ENCODE measurements at regions not wholly inside any gene's neighbourhood (a gene's known extent, or its start where the extent isn't known, plus 50 kb on each side); places are given as distances from the start of the nearest gene placed in this dataset.
"Not testable (repeated sequence)": the region's sequence is repeated elsewhere in the genome, so short reads cannot be mapped to it uniquely, and the experiment has no call there.

GRCh38 chr20:22529150-22530019 lies 55.0 kb downstream of the FOXA2 start:
- Mint-ChIP-seq H3K4me1 (ENCODE audit: low read depth) (no peaks in the 10 kb centered on the region), H3K9me3 (peaks cover 4% of the 10 kb centered on the region), H3K27me3 (ENCODE audit: low read depth) (no peaks in the 10 kb centered on the region), H3K4me3 (no peak overlapping the region), H3K36me3 (ENCODE audit: insufficient read depth) (no peaks in the 10 kb centered on the region)
- no peak for DNase-seq
- ATAC-seq, result no peak

- no peak for DNase-seq
- Mint-ChIP-seq H3K4me3 (no peak overlapping the region), H3K9me3 (peaks cover 4% of the 10 kb centered on the region), H3K27me3 (ENCODE audit: low read depth) (no peaks in the 10 kb centered on the region), H3K36me3 (ENCODE audit: insufficient read depth) (no peaks in the 10 kb centered on the region), H3K4me1 (ENCODE audit: low read depth) (no peaks in the 10 kb centered on the region)
- ATAC-seq, result no peak
Observed at GRCh38 chr20:22526512-22527012, 57.8 kb downstream of the FOXA2 start.

GRCh38 chr20:22525821-22526220 lies 58.6 kb downstream of the FOXA2 start:
- H3K4me1 Mint-ChIP-seq (ENCODE audit: low read depth), result no peaks in the 10 kb centered on the region
- peaks cover 3% of the 10 kb centered on the region for H3K9me3 Mint-ChIP-seq
- no peak for DNase-seq
- no peaks in the 10 kb centered on the region for H3K36me3 Mint-ChIP-seq (ENCODE audit: insufficient read depth)
- no peak overlapping the region for H3K4me3 Mint-ChIP-seq
- H3K27me3 Mint-ChIP-seq (ENCODE audit: low read depth), result no peaks in the 10 kb centered on the region
- no peak for ATAC-seq

GRCh38 chr20:22525069-22525820 lies 59.1 kb downstream of the FOXA2 start:
- no peak overlapping the region for H3K4me3 Mint-ChIP-seq
- DNase-seq, result no peak
- no peaks in the 10 kb centered on the region for H3K36me3 Mint-ChIP-seq (ENCODE audit: insufficient read depth)
- no peaks in the 10 kb centered on the region for H3K27me3 Mint-ChIP-seq (ENCODE audit: low read depth)
- H3K4me1 Mint-ChIP-seq (ENCODE audit: low read depth), result no peaks in the 10 kb centered on the region
- no peak for ATAC-seq
- H3K9me3 Mint-ChIP-seq, result no peaks in the 10 kb centered on the region

- ATAC-seq, result no peak
- no peak overlapping the region for H3K4me3 Mint-ChIP-seq
- H3K27me3 Mint-ChIP-seq (ENCODE audit: low read depth), result no peaks in the 10 kb centered on the region
- DNase-seq, result no peak
- H3K36me3 Mint-ChIP-seq (ENCODE audit: insufficient read depth), result no peaks in the 10 kb centered on the region
- no peaks in the 10 kb centered on the region for H3K9me3 Mint-ChIP-seq
- no peaks in the 10 kb centered on the region for H3K4me1 Mint-ChIP-seq (ENCODE audit: low read depth)
Observed at GRCh38 chr20:22524393-22525015, 59.9 kb downstream of the FOXA2 start.

- no peaks in the 10 kb centered on the region for H3K36me3 Mint-ChIP-seq (ENCODE audit: insufficient read depth)
- H3K27me3 Mint-ChIP-seq (ENCODE audit: low read depth), result no peaks in the 10 kb centered on the region
- ATAC-seq (no peak), DNase-seq (no peak)
- H3K4me3 Mint-ChIP-seq, result no peak overlapping the region
- no peaks in the 10 kb centered on the region for H3K4me1 Mint-ChIP-seq (ENCODE audit: low read depth)
- no peaks in the 10 kb centered on the region for H3K9me3 Mint-ChIP-seq
Observed at GRCh38 chr20:22523499-22524392, 60.6 kb downstream of the FOXA2 start.

- H3K4me3 Mint-ChIP-seq, result no peak overlapping the region
- no peak for DNase-seq
Observed at GRCh38 chr20:22523128-22523498, 61.3 kb downstream of the FOXA2 start.

GRCh38 chr20:22522701-22523100 lies 61.7 kb downstream of the FOXA2 start:
- DNase-seq, result no peak
- H3K27me3 Mint-ChIP-seq (ENCODE audit: low read depth), result no peaks in the 10 kb centered on the region
- H3K9me3 Mint-ChIP-seq, result no peaks in the 10 kb centered on the region
- no peaks in the 10 kb centered on the region for H3K36me3 Mint-ChIP-seq (ENCODE audit: insufficient read depth)
- H3K4me1 Mint-ChIP-seq (ENCODE audit: low read depth), result no peaks in the 10 kb centered on the region
- ATAC-seq, result no peak
- H3K4me3 Mint-ChIP-seq, result no peak overlapping the region

More at GRCh38 chr20:22523128-22523498, 61.3 kb downstream of the FOXA2 start:
- no peaks in the 10 kb centered on the region for H3K27me3 Mint-ChIP-seq (ENCODE audit: low read depth)
- H3K4me1 Mint-ChIP-seq (ENCODE audit: low read depth), result no peaks in the 10 kb centered on the region
- no peaks in the 10 kb centered on the region for H3K9me3 Mint-ChIP-seq
- no peak for ATAC-seq
- H3K36me3 Mint-ChIP-seq (ENCODE audit: insufficient read depth), result no peaks in the 10 kb centered on the region

- not testable (repeated sequence) for ATAC-seq; H3K27me3 Mint-ChIP-seq (ENCODE audit: low read depth); DNase-seq; H3K36me3 Mint-ChIP-seq (ENCODE audit: insufficient read depth); H3K4me3 Mint-ChIP-seq; H3K9me3 Mint-ChIP-seq; H3K4me1 Mint-ChIP-seq (ENCODE audit: low read depth)
Observed at GRCh38 chr20:22521940-22522339, 62.4 kb downstream of the FOXA2 start.

- ATAC-seq (no peak), DNase-seq (no peak)
- H3K4me1 Mint-ChIP-seq (ENCODE audit: low read depth), result no peaks in the 10 kb centered on the region
- no peaks in the 10 kb centered on the region for H3K9me3 Mint-ChIP-seq
- H3K4me3 Mint-ChIP-seq, result no peak overlapping the region
- H3K36me3 Mint-ChIP-seq (ENCODE audit: insufficient read depth), result no peaks in the 10 kb centered on the region
- no peaks in the 10 kb centered on the region for H3K27me3 Mint-ChIP-seq (ENCODE audit: low read depth)
Observed at GRCh38 chr20:22520381-22520780, 64.0 kb downstream of the FOXA2 start.

- H3K9me3 Mint-ChIP-seq, result no peaks in the 10 kb centered on the region
- H3K36me3 Mint-ChIP-seq (ENCODE audit: insufficient read depth), result no peaks in the 10 kb centered on the region
- H3K27me3 Mint-ChIP-seq (ENCODE audit: low read depth), result no peaks in the 10 kb centered on the region
- no peak for DNase-seq
- no peaks in the 10 kb centered on the region for H3K4me1 Mint-ChIP-seq (ENCODE audit: low read depth)
- no peak overlapping the region for H3K4me3 Mint-ChIP-seq
- no peak for ATAC-seq
Observed at GRCh38 chr20:22515264-22515663, 69.1 kb downstream of the FOXA2 start.

- H3K9me3 Mint-ChIP-seq, result no peaks in the 10 kb centered on the region
- H3K36me3 Mint-ChIP-seq (ENCODE audit: insufficient read depth), result no peaks in the 10 kb centered on the region
- no peak overlapping the region for H3K4me3 Mint-ChIP-seq
- DNase-seq, result no peak
- H3K4me1 Mint-ChIP-seq (ENCODE audit: low read depth), result no peaks in the 10 kb centered on the region
- ATAC-seq, result no peak
- no peaks in the 10 kb centered on the region for H3K27me3 Mint-ChIP-seq (ENCODE audit: low read depth)
Observed at GRCh38 chr20:22513574-22513973, 70.8 kb downstream of the FOXA2 start.

GRCh38 chr20:22512911-22513489 lies 71.4 kb downstream of the FOXA2 start:
- H3K4me3 Mint-ChIP-seq, result no peak overlapping the region
- H3K36me3 Mint-ChIP-seq (ENCODE audit: insufficient read depth), result no peaks in the 10 kb centered on the region
- no peaks in the 10 kb centered on the region for H3K9me3 Mint-ChIP-seq
- no peaks in the 10 kb centered on the region for H3K4me1 Mint-ChIP-seq (ENCODE audit: low read depth)
- no peaks in the 10 kb centered on the region for H3K27me3 Mint-ChIP-seq (ENCODE audit: low read depth)
- DNase-seq, result no peak
- ATAC-seq, result no peak

All from activated T-cell treated with anti-CD3 and anti-CD28 coated beads, Interleukin-2, amount 50 U/mL, for 4 hours (primary cell).